ENCODE measurements at regions not wholly inside any gene's neighbourhood (a gene's known extent, or its start where the extent isn't known, plus 50 kb on each side); places are given as distances from the start of the nearest gene placed in this dataset.

GRCh38 chr2:15685143-15685542 is 93.5 kb downstream of the DDX1 start:
- 87 to 97% (median 94%) methylated on average over 9 of the region's 9 CpGs for WGBS, 5 donors
- Histone ChIP-seq H3K27me3 (replicated peaks in 1 of 7) (peaks cover 0 to 22% (median 0%) of the 10 kb centered on the region in 7 donors), H3K27ac (no peak overlapping the region), H3K9me3 (no peaks in the 10 kb centered on the region), H3K4me1 (peaks cover 0 to 6% (median 3%) of the 10 kb centered on the region in 6 donors), H3K4me3 (no peak overlapping the region), H3K36me3 (no peaks in the 10 kb centered on the region)
- DNase-seq, result no peak
- TF ChIP-seq POLR2A (IDR thresholded peaks at IDR 0.05), result no peak
- no peak for TF ChIP-seq POLR2AphosphoS5 (IDR thresholded peaks at IDR 0.05)
- TF ChIP-seq CTCF (IDR thresholded peaks at IDR 0.05 in 8 of 11, conservative IDR thresholded peaks at IDR 0.05 in 3 of 11), result no peak
- intact Hi-C loops (cut with DNase I; ENCODE audit: low total_unique reads), result no loop called here

GRCh38 chr2:15686643-15687042 is 95.0 kb downstream of the DDX1 start:
- peaks cover 0 to 28% (median 0%) of the 10 kb centered on the region in 7 donors for H3K27me3 ChIP-seq (replicated peaks in 1 of 7)
- WGBS, 5 donors, result 88 to 100% (median 91%) methylated on average over 2 of the region's 2 CpGs
- H3K4me1 ChIP-seq, result peaks cover 0 to 6% (median 3%) of the 10 kb centered on the region in 6 donors
- H3K4me3 ChIP-seq, result no peak overlapping the region
- no peak overlapping the region for H3K27ac ChIP-seq
- intact Hi-C loops (cut with DNase I; ENCODE audit: low total_unique reads), result no loop called here
- no peak for DNase-seq
- H3K36me3 ChIP-seq, result no peaks in the 10 kb centered on the region
- TF ChIP-seq CTCF (IDR thresholded peaks at IDR 0.05 in 8 of 11, conservative IDR thresholded peaks at IDR 0.05 in 3 of 11), result no peak
- no peaks in the 10 kb centered on the region for H3K9me3 ChIP-seq

GRCh38 chr2:15687243-15687642 is 95.6 kb downstream of the DDX1 start:
- intact Hi-C loops (cut with DNase I; ENCODE audit: low total_unique reads), result no loop called here
- no peak for TF ChIP-seq CTCF (IDR thresholded peaks at IDR 0.05 in 8 of 11, conservative IDR thresholded peaks at IDR 0.05 in 3 of 11)
- no peak for TF ChIP-seq POLR2AphosphoS5 (IDR thresholded peaks at IDR 0.05)
- TF ChIP-seq POLR2A (IDR thresholded peaks at IDR 0.05), result no peak
- DNase-seq, result no peak
- Histone ChIP-seq H3K36me3 (no peaks in the 10 kb centered on the region), H3K9me3 (no peaks in the 10 kb centered on the region), H3K27ac (no peak overlapping the region), H3K27me3 (replicated peaks in 1 of 7) (peaks cover 0 to 28% (median 0%) of the 10 kb centered on the region in 7 donors), H3K4me3 (no peak overlapping the region), H3K4me1 (peaks cover 0 to 6% (median 3%) of the 10 kb centered on the region in 6 donors)
- WGBS, 5 donors, result 64 to 90% (median 66%) methylated on average over 1 of the region's 1 CpG

- Histone ChIP-seq H3K4me1 (peaks cover 0 to 6% (median 3%) of the 10 kb centered on the region in 6 donors), H3K27me3 (replicated peaks in 1 of 7) (peaks cover 0 to 28% (median 0%) of the 10 kb centered on the region in 7 donors), H3K36me3 (no peaks in the 10 kb centered on the region), H3K9me3 (no peaks in the 10 kb centered on the region), H3K4me3 (no peak overlapping the region), H3K27ac (no peak overlapping the region)
- no peak for DNase-seq
- TF ChIP-seq POLR2A (IDR thresholded peaks at IDR 0.05) (no peak), CTCF (IDR thresholded peaks at IDR 0.05 in 8 of 11, conservative IDR thresholded peaks at IDR 0.05 in 3 of 11) (no peak), POLR2AphosphoS5 (IDR thresholded peaks at IDR 0.05) (no peak)
- intact Hi-C loops (cut with DNase I; ENCODE audit: low total_unique reads), result no loop called here
- 78 to 89% (median 86%) methylated on average over 6 of the region's 6 CpGs for WGBS, 5 donors
These were observed 96.1 kb downstream of the DDX1 start for GRCh38 chr2:15687720-15688119.

Measured in spleen (tissue), 11 donors.